ENCODE measurements at regions not wholly inside any gene's neighbourhood (a gene's known extent, or its start where the extent isn't known, plus 50 kb on each side); places are given as distances from the start of the nearest gene placed in this dataset.

DNA sequence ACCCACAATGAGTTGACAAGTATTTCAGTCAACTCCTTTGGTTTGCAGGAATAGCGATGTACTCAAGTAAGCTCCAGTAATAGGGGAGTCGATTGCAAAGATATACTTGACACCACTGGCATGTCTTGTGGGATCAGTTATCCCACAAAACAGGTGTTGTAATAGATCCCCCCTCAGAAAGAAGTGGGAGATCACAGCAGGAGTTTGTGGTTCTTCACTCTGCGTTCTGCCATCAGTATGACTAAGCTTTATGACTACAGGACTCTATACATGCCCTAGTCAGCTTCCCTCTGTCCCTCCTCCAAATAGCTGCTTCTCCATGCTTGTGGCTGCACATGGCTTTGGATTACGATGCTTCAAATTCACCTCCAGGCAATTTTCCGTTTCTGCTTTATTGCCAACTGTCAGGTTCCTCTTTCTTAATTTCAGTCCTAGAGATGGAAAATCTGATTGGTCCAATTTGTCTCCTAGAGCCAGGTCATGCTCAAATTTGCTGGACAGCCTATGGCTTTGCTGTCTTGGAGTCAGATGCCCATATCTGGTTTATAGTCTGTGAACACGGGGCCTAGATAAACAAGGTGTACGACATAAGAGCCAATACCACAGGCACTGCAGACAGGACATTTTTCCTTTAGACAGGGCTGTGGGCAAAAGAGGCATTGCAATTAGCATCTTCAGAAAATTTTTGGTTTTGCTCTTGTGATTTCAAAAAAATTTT lies 221.7 kb downstream of the PAX3 start:
- TF ChIP-seq, protein P1, sequence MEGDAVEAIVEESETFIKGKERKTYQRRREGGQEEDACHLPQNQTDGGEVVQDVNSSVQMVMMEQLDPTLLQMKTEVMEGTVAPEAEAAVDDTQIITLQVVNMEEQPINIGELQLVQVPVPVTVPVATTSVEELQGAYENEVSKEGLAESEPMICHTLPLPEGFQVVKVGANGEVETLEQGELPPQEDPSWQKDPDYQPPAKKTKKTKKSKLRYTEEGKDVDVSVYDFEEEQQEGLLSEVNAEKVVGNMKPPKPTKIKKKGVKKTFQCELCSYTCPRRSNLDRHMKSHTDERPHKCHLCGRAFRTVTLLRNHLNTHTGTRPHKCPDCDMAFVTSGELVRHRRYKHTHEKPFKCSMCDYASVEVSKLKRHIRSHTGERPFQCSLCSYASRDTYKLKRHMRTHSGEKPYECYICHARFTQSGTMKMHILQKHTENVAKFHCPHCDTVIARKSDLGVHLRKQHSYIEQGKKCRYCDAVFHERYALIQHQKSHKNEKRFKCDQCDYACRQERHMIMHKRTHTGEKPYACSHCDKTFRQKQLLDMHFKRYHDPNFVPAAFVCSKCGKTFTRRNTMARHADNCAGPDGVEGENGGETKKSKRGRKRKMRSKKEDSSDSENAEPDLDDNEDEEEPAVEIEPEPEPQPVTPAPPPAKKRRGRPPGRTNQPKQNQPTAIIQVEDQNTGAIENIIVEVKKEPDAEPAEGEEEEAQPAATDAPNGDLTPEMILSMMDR (IDR thresholded peaks at IDR 0.05; ENCODE audit: low read depth, low read length) = no peak
- no peak for TF ChIP-seq EZH2phosphoT487 (IDR thresholded peaks at IDR 0.05; ENCODE audit: low read depth)
